A549 (cell line): ENCODE measurements at regions not wholly inside any gene's neighbourhood (a gene's known extent, or its start where the extent isn't known, plus 50 kb on each side); places are given as distances from the start of the nearest gene placed in this dataset.

Experiments
- ATAC-seq, 2 experiments: fragments of 200-7000 bp in 1 of 2; fragments of >200 bp in 1 of 2; cut with Nextera tagmentation in 1 of 2; cut with Tn5 transposase in 1 of 2; 3 replicates each; pipeline versions ENCODE4 v1.8.0 to v1.9.1; 2018 to 2020; ENCODE audit warnings: mild to moderate bottlenecking in 1 of 2, moderate library complexity in 1 of 2
- CTCF ChIA-PET: fragments of 300-600 bp; sonication (Branson Sonifier 250); formaldehyde crosslinking; extraction: SDS; loops from one replicate; lab custom pipeline; 2021; ENCODE audit warnings: antibody characterized with exemption, inconsistent platforms; lab: Yijun Ruan, JAX
- POLR2A ChIA-PET: fragments of 350-600 bp; formaldehyde crosslinking; extraction: SDS; loops from one replicate; lab custom pipeline; 2021; ENCODE audit warnings: antibody characterized with exemption, inconsistent platforms; lab: Yijun Ruan, JAX
- DNase-seq, 2 experiments: peaks; one replicate each; pipeline versions ENCODE4 v3.0.0 to v3.0.0-alpha.2; 2011 to 2016; ENCODE audit warnings: low read depth in 1 of 2, low spot score in 1 of 2
- FAIRE-seq: peaks from 2 replicates; lab custom pipeline; 2011; peaks lifted over from hg19 to GRCh38; lab: Jason Lieb, UNC
- H3K27ac ChIP-seq, 2 experiments: fragments of >200 bp; sonication (Bioruptor Twin); formaldehyde crosslinking; 3 replicates each; pipeline ENCODE4 v1.5.1; 2016 to 2017
- H3K4me1 ChIP-seq: fragments of >200 bp; sonication (Bioruptor Twin); formaldehyde crosslinking; 3 replicates; pipeline ENCODE4 v1.6.1; 2016
- H3K4me2 ChIP-seq: fragments of >200 bp; sonication (Bioruptor Twin); formaldehyde crosslinking; 3 replicates; pipeline ENCODE4 v1.6.1; 2016
- H3K4me3 ChIP-seq: fragments of >200 bp; sonication (Bioruptor Twin); formaldehyde crosslinking; 3 replicates; pipeline ENCODE4 v1.5.1; 2016
- H3K9me3 ChIP-seq: fragments of >200 bp; sonication (Bioruptor Twin); formaldehyde crosslinking; 3 replicates; pipeline ENCODE4 v1.6.1; 2016
- ATOH8 ChIP-seq: fragments of 250-450 bp; sonication (Bioruptor Pico); IDR thresholded peaks from 2 replicates; pipeline ENCODE4 v1.5.0; 2020; ENCODE audit warnings: low read depth, mild to moderate bottlenecking, moderate library complexity
- BHLHE40 ChIP-seq: IDR thresholded peaks from 2 replicates; pipeline ENCODE4 v1.6.1; 2012; ENCODE audit warnings: low read depth, low read length, inconsistent platforms
- CHD2 ChIP-seq: fragments of 150-350 bp; IDR thresholded peaks from 2 replicates; pipeline ENCODE4 v1.6.1; 2014; ENCODE audit warnings: low read length; ENCODE audit not compliant: partially characterized antibody
- FOSB ChIP-seq: fragments of 250-450 bp; sonication (Bioruptor Pico); IDR thresholded peaks from 2 replicates; pipeline ENCODE4 v1.5.0; 2020; ENCODE audit warnings: mild to moderate bottlenecking, moderate library complexity
- GATA3 ChIP-seq: IDR thresholded peaks from 2 replicates; pipeline ENCODE4 v1.6.1; 2012; ENCODE audit warnings: borderline replicate concordance
- HEYL ChIP-seq: fragments of 250-450 bp; sonication (Bioruptor Pico); IDR thresholded peaks from 2 replicates; pipeline ENCODE4 v1.8.0; 2021; ENCODE audit warnings: mild to moderate bottlenecking, moderate library complexity
- HOXA7 ChIP-seq: fragments of 250-450 bp; sonication (Bioruptor Pico); IDR thresholded peaks from 2 replicates; pipeline ENCODE4 v1.5.0; 2020; ENCODE audit warnings: mild to moderate bottlenecking, moderate library complexity
- HOXB13 ChIP-seq: fragments of 250-450 bp; sonication (Bioruptor Pico); IDR thresholded peaks from 2 replicates; pipeline ENCODE4 v1.5.0; 2020; ENCODE audit warnings: low read depth, mild to moderate bottlenecking, moderate library complexity
- KDM1A ChIP-seq: fragments of 200-600 bp; sonication (generic); IDR thresholded peaks from 2 replicates; pipeline ENCODE4 v1.6.1; 2016; ENCODE audit warnings: low read depth, mild to moderate bottlenecking
- KDM5A ChIP-seq: fragments of 200-600 bp; sonication (generic); IDR thresholded peaks from 2 replicates; pipeline ENCODE4 v1.6.1; 2016; ENCODE audit warnings: antibody characterized with exemption, mild to moderate bottlenecking
- MAFK ChIP-seq: fragments of 450-650 bp; IDR thresholded peaks from 2 replicates; pipeline ENCODE4 v1.6.1; 2014; ENCODE audit not compliant: partially characterized antibody
- MYC ChIP-seq: IDR thresholded peaks from 2 replicates; pipeline ENCODE4 v1.6.1; 2012; ENCODE audit warnings: mild to moderate bottlenecking, inconsistent platforms, low read length, improper control_type of control experiment, borderline replicate concordance
- PBX3 ChIP-seq: IDR thresholded peaks from 2 replicates; pipeline ENCODE4 v1.6.1; 2012
- POLR2AphosphoS2 ChIP-seq: conservative IDR thresholded peaks from 2 replicates; pipeline ENCODE4 v1.6.1; 2012; ENCODE audit warnings: low read length, improper control_type of control experiment, inconsistent platforms
- RARB ChIP-seq: fragments of 250-450 bp; sonication (Bioruptor Pico); IDR thresholded peaks from 2 replicates; pipeline ENCODE4 v1.8.0; 2021; ENCODE audit warnings: mild to moderate bottlenecking, moderate library complexity
- RCOR1 ChIP-seq: fragments of 150-350 bp; IDR thresholded peaks from 2 replicates; pipeline ENCODE4 v1.6.1; 2014; ENCODE audit warnings: antibody characterized with exemption, low read length, low read depth
- RFX5 ChIP-seq: fragments of 450-650 bp; IDR thresholded peaks from 2 replicates; pipeline ENCODE4 v1.7.1; 2014; ENCODE audit warnings: antibody characterized with exemption, mild to moderate bottlenecking, moderate library complexity
- SMC3 ChIP-seq: fragments of >200 bp; sonication (Bioruptor Twin); formaldehyde crosslinking; IDR thresholded peaks from 3 replicates; pipeline ENCODE4 v1.6.1; 2018; ENCODE audit warnings: inconsistent platforms
- SREBF2 ChIP-seq: fragments of 450-650 bp; IDR thresholded peaks from 2 replicates; pipeline ENCODE4 v1.6.1; 2014; ENCODE audit warnings: mild to moderate bottlenecking, moderate library complexity
- TP53 ChIP-seq: fragments of 250-450 bp; sonication (Bioruptor Pico); IDR thresholded peaks from 2 replicates; pipeline ENCODE4 v1.5.0; 2021; ENCODE audit warnings: mild to moderate bottlenecking, moderate library complexity
- ZFP36 ChIP-seq: fragments of 450-650 bp; IDR thresholded peaks from 2 replicates; pipeline ENCODE4 v1.6.1; 2014; ENCODE audit warnings: borderline replicate concordance; ENCODE audit not compliant: partially characterized antibody
- ZNF302 ChIP-seq: fragments of 250-450 bp; sonication (Bioruptor Pico); IDR thresholded peaks from 2 replicates; pipeline ENCODE4 v1.9.0; 2021; ENCODE audit warnings: inconsistent platforms, mild to moderate bottlenecking, moderate library complexity
- WGBS: methylation state at CpG from one replicate; pipeline ENCODE4 v1.1.6; 2017; ENCODE audit errors: missing lambda C conversion rate; 5-methylcytosine and 5-hydroxymethylcytosine counted together
- TF ChIP-seq, protein P1 (sequence below): fragments of 150-350 bp; IDR thresholded peaks from 2 replicates; pipeline ENCODE4 v1.6.1; 2014; ENCODE audit warnings: low read depth, mild to moderate bottlenecking, low read length
- TF ChIP-seq, protein P2 (sequence below): fragments of >200 bp; sonication (Bioruptor Twin); formaldehyde crosslinking; IDR thresholded peaks from 3 replicates; pipeline ENCODE4 v1.6.1; 2016
- TF ChIP-seq, protein P3 (sequence below): IDR thresholded peaks from 2 replicates; pipeline ENCODE4 v1.6.1; 2012

- CTCF ChIA-PET = no interaction called here
- Histone ChIP-seq H3K4me3 (no peak overlapping the region), H3K4me2 (no peak overlapping the region), H3K9me3 (no peaks in the 10 kb centered on the region), H3K27ac (no peak overlapping the region), H3K4me1 (no peaks in the 10 kb centered on the region)
- FAIRE-seq (no peak), DNase-seq (no peak), ATAC-seq (no peak)
- WGBS = 4% methylated on average over 3 of the region's 3 CpGs
- POLR2A ChIA-PET = no interaction called here
- TF ChIP-seq GATA3 (no peak), RFX5 (no peak), KDM5A (no peak)
Observed at GRCh38 chr7:52486267-52486666, 549.2 kb upstream of the POM121L12 start.

DNA sequence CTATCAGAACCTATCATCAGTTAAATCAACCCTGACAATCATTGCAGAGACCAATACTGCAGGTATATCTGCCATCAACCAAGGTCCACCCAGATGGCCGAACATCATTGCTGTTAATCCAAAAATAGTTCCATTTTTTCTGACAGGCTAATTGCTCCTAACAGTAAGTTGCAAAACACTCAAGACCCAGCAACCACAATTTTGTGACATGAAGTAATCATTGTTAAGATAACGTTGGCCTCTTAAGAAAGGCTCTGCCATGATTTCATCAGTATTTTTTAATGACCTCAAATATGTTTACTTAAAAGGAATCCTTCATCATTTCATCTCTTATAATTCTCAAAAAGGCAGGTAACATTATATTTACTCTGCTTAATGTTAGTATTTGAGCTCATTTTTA is 553.4 kb upstream of the POM121L12 start:
- Histone ChIP-seq H3K27ac (no peak overlapping the region), H3K4me2 (no peak overlapping the region), H3K4me3 (no peak overlapping the region), H3K4me1 (no peaks in the 10 kb centered on the region), H3K9me3 (no peaks in the 10 kb centered on the region)
- TF ChIP-seq, protein P1, sequence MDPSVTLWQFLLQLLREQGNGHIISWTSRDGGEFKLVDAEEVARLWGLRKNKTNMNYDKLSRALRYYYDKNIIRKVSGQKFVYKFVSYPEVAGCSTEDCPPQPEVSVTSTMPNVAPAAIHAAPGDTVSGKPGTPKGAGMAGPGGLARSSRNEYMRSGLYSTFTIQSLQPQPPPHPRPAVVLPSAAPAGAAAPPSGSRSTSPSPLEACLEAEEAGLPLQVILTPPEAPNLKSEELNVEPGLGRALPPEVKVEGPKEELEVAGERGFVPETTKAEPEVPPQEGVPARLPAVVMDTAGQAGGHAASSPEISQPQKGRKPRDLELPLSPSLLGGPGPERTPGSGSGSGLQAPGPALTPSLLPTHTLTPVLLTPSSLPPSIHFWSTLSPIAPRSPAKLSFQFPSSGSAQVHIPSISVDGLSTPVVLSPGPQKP = no peak
- TF ChIP-seq CHD2 = no peak
- TF ChIP-seq HOXB13 (CRISPR knock-in tag) = no peak
- TF ChIP-seq, protein P2, sequence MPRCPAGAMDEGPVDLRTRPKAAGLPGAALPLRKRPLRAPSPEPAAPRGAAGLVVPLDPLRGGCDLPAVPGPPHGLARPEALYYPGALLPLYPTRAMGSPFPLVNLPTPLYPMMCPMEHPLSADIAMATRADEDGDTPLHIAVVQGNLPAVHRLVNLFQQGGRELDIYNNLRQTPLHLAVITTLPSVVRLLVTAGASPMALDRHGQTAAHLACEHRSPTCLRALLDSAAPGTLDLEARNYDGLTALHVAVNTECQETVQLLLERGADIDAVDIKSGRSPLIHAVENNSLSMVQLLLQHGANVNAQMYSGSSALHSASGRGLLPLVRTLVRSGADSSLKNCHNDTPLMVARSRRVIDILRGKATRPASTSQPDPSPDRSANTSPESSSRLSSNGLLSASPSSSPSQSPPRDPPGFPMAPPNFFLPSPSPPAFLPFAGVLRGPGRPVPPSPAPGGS = no peak
- TF ChIP-seq ZNF302 (CRISPR knock-in tag) = no peak
- TF ChIP-seq ZFP36 = no peak
- no peak for TF ChIP-seq ATOH8 (CRISPR knock-in tag)
- TF ChIP-seq PBX3 = no peak
- no peak for TF ChIP-seq HOXA7 (CRISPR knock-in tag)
- TF ChIP-seq KDM1A = no peak
- TF ChIP-seq MYC = no peak
- CTCF ChIA-PET = no interaction called here
- POLR2A ChIA-PET = no interaction called here
- FAIRE-seq (no peak), ATAC-seq (no peak), DNase-seq (no peak)
- WGBS = 0% methylated on average over 2 of the region's 2 CpGs

- FAIRE-seq (no peak), DNase-seq (no peak), ATAC-seq (no peak)
- CTCF ChIA-PET = no interaction called here
- Histone ChIP-seq H3K27ac (no peak overlapping the region), H3K9me3 (no peaks in the 10 kb centered on the region), H3K4me2 (no peak overlapping the region), H3K4me3 (no peak overlapping the region), H3K4me1 (no peaks in the 10 kb centered on the region)
- 2% methylated on average over 2 of the region's 2 CpGs for WGBS
- no peak for TF ChIP-seq POLR2AphosphoS2
- TF ChIP-seq RFX5 = no peak
- no peak for TF ChIP-seq SREBF2
- no peak for TF ChIP-seq ATOH8 (CRISPR knock-in tag)
- no peak for TF ChIP-seq HEYL
- no peak for TF ChIP-seq RCOR1
- no peak for TF ChIP-seq TP53 (CRISPR knock-in tag)
- TF ChIP-seq MAFK = no peak
- TF ChIP-seq BHLHE40 = no peak
- TF ChIP-seq FOSB (CRISPR knock-in tag) = no peak
- TF ChIP-seq SMC3 = no peak
- no peak for TF ChIP-seq RARB (CRISPR knock-in tag)
- TF ChIP-seq, protein P3, sequence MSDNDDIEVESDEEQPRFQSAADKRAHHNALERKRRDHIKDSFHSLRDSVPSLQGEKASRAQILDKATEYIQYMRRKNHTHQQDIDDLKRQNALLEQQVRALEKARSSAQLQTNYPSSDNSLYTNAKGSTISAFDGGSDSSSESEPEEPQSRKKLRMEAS = no peak
- POLR2A ChIA-PET = no interaction called here
Observed at GRCh38 chr7:52481571-52481970, 553.9 kb upstream of the POM121L12 start.
